GM23248 (cell line): ENCODE measurements at regions not wholly inside any gene's neighbourhood (a gene's known extent, or its start where the extent isn't known, plus 50 kb on each side); places are given as distances from the start of the nearest gene placed in this dataset.

Experiments
- EZH2 ChIP-seq: fragments of 200-600 bp; sonication (generic); IDR thresholded peaks from 2 replicates; pipeline ENCODE4 v1.6.1; 2018; ENCODE audit warnings: antibody characterized with exemption, mild to moderate bottlenecking; ENCODE audit not compliant: insufficient read depth, poor library complexity, severe bottlenecking
- EZH2phosphoT487 ChIP-seq: fragments of 200-600 bp; sonication (generic); IDR thresholded peaks from 2 replicates; pipeline ENCODE4 v1.6.1; 2018; ENCODE audit warnings: antibody characterized with exemption, moderate library complexity, mild to moderate bottlenecking, low read depth; ENCODE audit not compliant: insufficient read depth

- TF ChIP-seq EZH2 (no peak), EZH2phosphoT487 (no peak)
Observed at GRCh38 chr5:111627862-111628261, 115.5 kb upstream of the STARD4 start.
